Neural cell (in vitro differentiated cells): ENCODE measurements at regions not wholly inside any gene's neighbourhood (a gene's known extent, or its start where the extent isn't known, plus 50 kb on each side); places are given as distances from the start of the nearest gene placed in this dataset.

Source experiments
- H2AFZ ChIP-seq: fragments of 200-600, 300-800 bp; sonication (generic), shearing (Covaris generic); 2 replicates; pipeline ENCODE4 v1.6.0; 2014; ENCODE audit warnings: low read depth, mild to moderate bottlenecking, antibody characterized with exemption, low read length, moderate library complexity
- H3F3A ChIP-seq: fragments of 200-600 bp; shearing (Covaris generic); 2 replicates; pipeline ENCODE4 v1.6.1; 2016; ENCODE audit warnings: mild to moderate bottlenecking, moderate library complexity, mixed read lengths, antibody characterized with exemption, low read length; ENCODE audit not compliant: insufficient read depth, poor library complexity, severe bottlenecking
- H3K27ac ChIP-seq: fragments of 200-600, 300-800 bp; sonication (generic), shearing (Covaris generic); 2 replicates; pipeline ENCODE4 v1.5.1; 2014; ENCODE audit warnings: mild to moderate bottlenecking, low read length, moderate library complexity
- H3K27me3 ChIP-seq: fragments of 300-800, 200-600 bp; sonication (generic), shearing (Covaris generic); 2 replicates; pipeline ENCODE4 v1.6.0; 2014; ENCODE audit warnings: mild to moderate bottlenecking, low read depth, low read length, moderate library complexity; ENCODE audit not compliant: insufficient read depth
- H3K36me3 ChIP-seq: fragments of 300-800, 200-600 bp; sonication (generic), shearing (Covaris generic); 2 replicates; pipeline ENCODE4 v1.5.1; 2014; ENCODE audit warnings: mild to moderate bottlenecking, antibody characterized with exemption, low read length, moderate library complexity; ENCODE audit not compliant: insufficient read depth
- H3K4me2 ChIP-seq: fragments of 300-800, 200-600 bp; sonication (generic), shearing (Covaris generic); 2 replicates; pipeline ENCODE4 v1.6.0; 2014; ENCODE audit warnings: mild to moderate bottlenecking, low read length
- H3K4me3 ChIP-seq: fragments of 300-800, 200-600 bp; sonication (generic), shearing (Covaris generic); 2 replicates; pipeline ENCODE4 v1.5.1; 2014; ENCODE audit warnings: mild to moderate bottlenecking, low read length, moderate library complexity
- H3K79me2 ChIP-seq: fragments of 200-600 bp; shearing (Covaris generic); replicated peaks from 2 replicates; pipeline ENCODE4 v1.6.0; 2014; ENCODE audit warnings: mild to moderate bottlenecking, low read length, moderate library complexity; ENCODE audit not compliant: insufficient read depth
- H3K9ac ChIP-seq: fragments of 300-800, 200-600 bp; sonication (generic), shearing (Covaris generic); 2 replicates; pipeline ENCODE4 v1.6.1; 2016; ENCODE audit warnings: mild to moderate bottlenecking, low read length, mixed read lengths
- H3K9me2 ChIP-seq: fragments of 200-600 bp; shearing (Covaris generic); 2 replicates; pipeline ENCODE4 v1.6.1; 2016; ENCODE audit warnings: mild to moderate bottlenecking, low read length, mixed read lengths; ENCODE audit not compliant: insufficient read depth
- H3K9me3 ChIP-seq: fragments of 200-600, 300-800 bp; sonication (generic), shearing (Covaris generic); 2 replicates; pipeline ENCODE4 v1.6.1; 2016; ENCODE audit warnings: mild to moderate bottlenecking, mixed run types, low read length, moderate library complexity, mixed read lengths
- H4K20me1 ChIP-seq: fragments of 200-600 bp; shearing (Covaris generic); 2 replicates; pipeline ENCODE4 v1.6.1; 2016; ENCODE audit warnings: mild to moderate bottlenecking, mixed run types; ENCODE audit not compliant: insufficient read depth
- CTCF ChIP-seq: fragments of 450-650 bp; IDR thresholded peaks from 2 replicates; pipeline ENCODE4 v1.5.1; 2014; ENCODE audit warnings: antibody characterized with exemption, mild to moderate bottlenecking, moderate library complexity; ENCODE audit not compliant: poor library complexity, severe bottlenecking
- EP300 ChIP-seq: fragments of 450-650 bp; conservative IDR thresholded peaks from 2 replicates; pipeline ENCODE4 v1.6.1; 2014; ENCODE audit warnings: antibody characterized with exemption, mild to moderate bottlenecking, moderate library complexity; ENCODE audit not compliant: poor library complexity, severe bottlenecking
- EZH2 ChIP-seq: fragments of 200-600, 300-800 bp; shearing (Covaris generic), sonication (generic); IDR thresholded peaks from 2 replicates; pipeline ENCODE4 v1.6.1; 2014; ENCODE audit warnings: antibody characterized with exemption, low read length, borderline replicate concordance, mild to moderate bottlenecking; ENCODE audit not compliant: insufficient read depth, poor library complexity, severe bottlenecking
- MXI1 ChIP-seq: fragments of 450-650 bp; conservative IDR thresholded peaks from 2 replicates; pipeline ENCODE4 v1.6.1; 2014; ENCODE audit warnings: antibody characterized with exemption, mild to moderate bottlenecking; ENCODE audit not compliant: poor library complexity, severe bottlenecking
- POLR2AphosphoS5 ChIP-seq: IDR thresholded peaks from 2 replicates; pipeline ENCODE4 v1.6.1; 2012
- RAD21 ChIP-seq: fragments of 450-650 bp; conservative IDR thresholded peaks from 2 replicates; pipeline ENCODE4 v1.6.1; 2014; ENCODE audit warnings: antibody characterized with exemption, mild to moderate bottlenecking, moderate library complexity
- REST ChIP-seq: IDR thresholded peaks from 2 replicates; pipeline ENCODE4 v1.6.1; 2012; ENCODE audit warnings: borderline replicate concordance
- SMC3 ChIP-seq: fragments of 450-650 bp; conservative IDR thresholded peaks from 2 replicates; pipeline ENCODE4 v1.6.1; 2014; ENCODE audit warnings: antibody characterized with exemption, mild to moderate bottlenecking, moderate library complexity; ENCODE audit not compliant: poor library complexity
- TAF1 ChIP-seq: IDR thresholded peaks from 2 replicates; pipeline ENCODE4 v1.6.1; 2012; ENCODE audit warnings: low read depth

GRCh38 chr4:179748837-179749236 is 2306.6 kb upstream of the AGA start:
- H3K4me2 ChIP-seq, result no peak overlapping the region
- TF ChIP-seq REST (no peak), EP300 (no peak), CTCF (no peak), TAF1 (no peak), MXI1 (no peak), EZH2 (no peak), SMC3 (no peak), RAD21 (no peak), POLR2AphosphoS5 (no peak)
- no peaks in the 10 kb centered on the region for H3K27me3 ChIP-seq
- no peaks in the 10 kb centered on the region for H3K79me2 ChIP-seq
- H3K9me2 ChIP-seq, result no peaks in the 10 kb centered on the region
- no peak overlapping the region for H2AFZ ChIP-seq
- H3K9me3 ChIP-seq, result no peaks in the 10 kb centered on the region
- no peak overlapping the region for H3K9ac ChIP-seq
- no peak overlapping the region for H3K4me3 ChIP-seq
- H3K36me3 ChIP-seq, result no peaks in the 10 kb centered on the region
- no peaks in the 10 kb centered on the region for H3F3A ChIP-seq
- no peak overlapping the region for H3K27ac ChIP-seq
- no peaks in the 10 kb centered on the region for H4K20me1 ChIP-seq

- Histone ChIP-seq H3K9ac (no peak overlapping the region), H3K79me2 (no peaks in the 10 kb centered on the region)
- TF ChIP-seq SMC3, result no peak
These were observed 2308.1 kb upstream of the AGA start for GRCh38 chr4:179750374-179750773.

GRCh38 chr4:179751669-179752068 is 2309.4 kb upstream of the AGA start:
- H3K27ac ChIP-seq, result no peak overlapping the region
- no peak overlapping the region for H2AFZ ChIP-seq
- H3K4me2 ChIP-seq, result no peak overlapping the region
- H4K20me1 ChIP-seq, result no peaks in the 10 kb centered on the region
- no peaks in the 10 kb centered on the region for H3K36me3 ChIP-seq
- H3F3A ChIP-seq, result no peaks in the 10 kb centered on the region
- no peaks in the 10 kb centered on the region for H3K9me3 ChIP-seq
- no peaks in the 10 kb centered on the region for H3K79me2 ChIP-seq
- no peak overlapping the region for H3K9ac ChIP-seq
- H3K27me3 ChIP-seq, result no peaks in the 10 kb centered on the region
- H3K4me3 ChIP-seq, result no peak overlapping the region
- no peaks in the 10 kb centered on the region for H3K9me2 ChIP-seq
- TF ChIP-seq EZH2 (no peak), RAD21 (no peak), TAF1 (no peak), REST (no peak), MXI1 (no peak), EP300 (no peak), CTCF (no peak), SMC3 (no peak)

More at GRCh38 chr4:179750374-179750773, 2308.1 kb upstream of the AGA start:
- no peak overlapping the region for H3K4me3 ChIP-seq
- H3K36me3 ChIP-seq, result no peaks in the 10 kb centered on the region
- H3K4me2 ChIP-seq, result no peak overlapping the region
- H3K27me3 ChIP-seq, result no peaks in the 10 kb centered on the region
- no peaks in the 10 kb centered on the region for H4K20me1 ChIP-seq
- no peaks in the 10 kb centered on the region for H3F3A ChIP-seq
- H3K9me2 ChIP-seq, result no peaks in the 10 kb centered on the region
- no peak overlapping the region for H2AFZ ChIP-seq
- H3K9me3 ChIP-seq, result no peaks in the 10 kb centered on the region
- no peak overlapping the region for H3K27ac ChIP-seq
